Tibial nerve (tissue), 4 donors: ENCODE measurements at regions not wholly inside any gene's neighbourhood (a gene's known extent, or its start where the extent isn't known, plus 50 kb on each side); places are given as distances from the start of the nearest gene placed in this dataset.
A peak's percentile ranks its signal among the peaks of the same experiment; 100 is the strongest.

ENCODE experiments used
- DNase-seq, 2 donors: peaks; one replicate each; pipeline ENCODE4 v3.0.0-alpha.2; 2019; ENCODE audit warnings: low spot score in 2 of 2
- H3K27ac ChIP-seq, 4 donors: fragments of 200-600 bp; sonication (generic) in 3 of 4; one replicate each; pipeline ENCODE4 v1.5.1; 2017 to 2019; ENCODE audit warnings: mild to moderate bottlenecking in 1 of 4
- H3K27me3 ChIP-seq, 2 donors: fragments of 200-600 bp; sonication (generic) in 1 of 2; one replicate each; pipeline versions ENCODE4 v1.5.1 to v1.6.0; 2017 to 2019
- H3K36me3 ChIP-seq, 3 donors: fragments of 200-600 bp; sonication (generic); one replicate each; pipeline ENCODE4 v1.5.1; 2018 to 2019
- H3K4me1 ChIP-seq, 4 donors: fragments of 200-600 bp; sonication (generic) in 3 of 4; one replicate each; pipeline ENCODE4 v1.5.1; 2017 to 2019
- H3K4me3 ChIP-seq, 4 donors: fragments of 200-600 bp; sonication (generic) in 3 of 4; one replicate each; pipeline ENCODE4 v1.5.1; 2017 to 2019; ENCODE audit warnings: mild to moderate bottlenecking in 1 of 4, moderate library complexity in 1 of 4
- H3K9me3 ChIP-seq, 4 donors: fragments of 200-600 bp; sonication (generic) in 3 of 4; one replicate each; pipeline ENCODE4 v1.5.1; 2017 to 2019
- EP300 ChIP-seq, 2 donors: sonication (generic); formaldehyde crosslinking; IDR thresholded peaks; one replicate each; pipeline ENCODE4 v1.6.1; 2017; ENCODE audit warnings: antibody characterized with exemption in 2 of 2, mild to moderate bottlenecking in 1 of 2
- POLR2A ChIP-seq, 2 donors: fragments of 450-650 bp; IDR thresholded peaks; one replicate each; pipeline ENCODE4 v1.6.1; 2017; ENCODE audit warnings: antibody characterized with exemption in 2 of 2, mild to moderate bottlenecking in 2 of 2, moderate library complexity in 2 of 2
- WGBS, 2 donors: methylation state at CpG; one replicate each; pipeline ENCODE4 v1.1.5; 2018; 5-methylcytosine and 5-hydroxymethylcytosine counted together
- TF ChIP-seq, protein P1 (sequence below), 5 experiments: fragments of 200-600 bp in 3 of 5; fragments of 450-650 bp in 2 of 5; sonication (generic) in 3 of 5; IDR thresholded peaks; one replicate each; pipeline ENCODE4 v1.5.1; 2016 to 2019; ENCODE audit warnings: antibody characterized with exemption in 5 of 5, mild to moderate bottlenecking in 3 of 5, moderate library complexity in 2 of 5

DNA sequence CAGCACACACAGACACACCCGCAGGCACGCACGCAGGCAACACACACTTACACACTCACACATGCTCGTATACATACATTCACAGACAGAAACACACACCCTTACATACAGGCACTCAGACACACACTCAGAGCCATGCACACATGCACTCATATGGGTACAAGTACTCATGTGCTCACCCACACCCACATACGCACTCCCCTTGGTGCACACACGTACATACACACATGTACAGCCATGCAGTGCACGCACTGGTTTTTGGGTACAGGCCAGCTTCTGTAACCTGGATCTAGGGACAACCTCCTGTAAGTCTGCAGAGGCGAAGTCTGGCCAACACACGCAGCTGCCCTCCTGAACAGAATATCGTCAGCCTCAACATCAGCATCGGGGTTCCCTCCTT lies 221.3 kb upstream of the RTL1 start:
- Histone ChIP-seq H3K36me3 (no peaks in the 10 kb centered on the region), H3K27me3 (no peaks in the 10 kb centered on the region), H3K4me3 (no peak overlapping the region), H3K27ac (no peak overlapping the region), H3K4me1 (peaks cover 0 to 5% (median 0%) of the 10 kb centered on the region in 4 donors), H3K9me3 (no peaks in the 10 kb centered on the region)
- TF ChIP-seq EP300 (IDR thresholded peaks at IDR 0.05) = no peak
- no peak for TF ChIP-seq POLR2A (IDR thresholded peaks at IDR 0.05)
- TF ChIP-seq, protein P1, sequence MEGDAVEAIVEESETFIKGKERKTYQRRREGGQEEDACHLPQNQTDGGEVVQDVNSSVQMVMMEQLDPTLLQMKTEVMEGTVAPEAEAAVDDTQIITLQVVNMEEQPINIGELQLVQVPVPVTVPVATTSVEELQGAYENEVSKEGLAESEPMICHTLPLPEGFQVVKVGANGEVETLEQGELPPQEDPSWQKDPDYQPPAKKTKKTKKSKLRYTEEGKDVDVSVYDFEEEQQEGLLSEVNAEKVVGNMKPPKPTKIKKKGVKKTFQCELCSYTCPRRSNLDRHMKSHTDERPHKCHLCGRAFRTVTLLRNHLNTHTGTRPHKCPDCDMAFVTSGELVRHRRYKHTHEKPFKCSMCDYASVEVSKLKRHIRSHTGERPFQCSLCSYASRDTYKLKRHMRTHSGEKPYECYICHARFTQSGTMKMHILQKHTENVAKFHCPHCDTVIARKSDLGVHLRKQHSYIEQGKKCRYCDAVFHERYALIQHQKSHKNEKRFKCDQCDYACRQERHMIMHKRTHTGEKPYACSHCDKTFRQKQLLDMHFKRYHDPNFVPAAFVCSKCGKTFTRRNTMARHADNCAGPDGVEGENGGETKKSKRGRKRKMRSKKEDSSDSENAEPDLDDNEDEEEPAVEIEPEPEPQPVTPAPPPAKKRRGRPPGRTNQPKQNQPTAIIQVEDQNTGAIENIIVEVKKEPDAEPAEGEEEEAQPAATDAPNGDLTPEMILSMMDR (IDR thresholded peaks at IDR 0.05) = no peak
- WGBS, 2 donors = 90 to 93% methylated on average over 11 of the region's 11 CpGs
- peak in 1 of 2 donors; percentile 2 for DNase-seq

DNA sequence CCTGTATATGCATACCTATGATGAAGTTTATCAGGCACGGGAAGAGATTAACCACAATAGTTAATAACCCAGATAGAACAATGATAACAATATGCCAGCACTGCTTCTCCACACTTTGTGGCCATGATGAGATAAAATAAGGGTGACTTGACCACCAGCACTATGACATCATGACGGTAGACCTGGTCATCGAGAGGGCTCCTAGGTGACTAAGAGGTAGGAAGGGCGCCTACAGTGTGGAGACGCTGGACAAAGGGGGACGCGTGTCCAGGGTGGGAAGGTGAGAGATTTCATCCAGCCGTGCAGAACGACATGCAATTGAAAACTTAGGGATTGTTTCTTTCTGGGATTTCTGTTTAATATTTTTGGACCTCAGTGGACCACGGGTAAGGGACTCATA lies 221.8 kb upstream of the RTL1 start:
- WGBS, 2 donors = 93 to 95% methylated on average over 10 of the region's 10 CpGs
- Histone ChIP-seq H3K27me3 (no peaks in the 10 kb centered on the region), H3K36me3 (no peaks in the 10 kb centered on the region), H3K4me1 (peaks cover 0 to under 1% (median 0%) of the 10 kb centered on the region in 4 donors), H3K9me3 (no peaks in the 10 kb centered on the region), H3K4me3 (no peak overlapping the region), H3K27ac (no peak overlapping the region)
- TF ChIP-seq EP300 (IDR thresholded peaks at IDR 0.05) = no peak
- TF ChIP-seq, protein P1 (IDR thresholded peaks at IDR 0.05) = no peak
- TF ChIP-seq POLR2A (IDR thresholded peaks at IDR 0.05) = no peak
- peak in 1 of 2 donors; percentile 3 for DNase-seq

DNA sequence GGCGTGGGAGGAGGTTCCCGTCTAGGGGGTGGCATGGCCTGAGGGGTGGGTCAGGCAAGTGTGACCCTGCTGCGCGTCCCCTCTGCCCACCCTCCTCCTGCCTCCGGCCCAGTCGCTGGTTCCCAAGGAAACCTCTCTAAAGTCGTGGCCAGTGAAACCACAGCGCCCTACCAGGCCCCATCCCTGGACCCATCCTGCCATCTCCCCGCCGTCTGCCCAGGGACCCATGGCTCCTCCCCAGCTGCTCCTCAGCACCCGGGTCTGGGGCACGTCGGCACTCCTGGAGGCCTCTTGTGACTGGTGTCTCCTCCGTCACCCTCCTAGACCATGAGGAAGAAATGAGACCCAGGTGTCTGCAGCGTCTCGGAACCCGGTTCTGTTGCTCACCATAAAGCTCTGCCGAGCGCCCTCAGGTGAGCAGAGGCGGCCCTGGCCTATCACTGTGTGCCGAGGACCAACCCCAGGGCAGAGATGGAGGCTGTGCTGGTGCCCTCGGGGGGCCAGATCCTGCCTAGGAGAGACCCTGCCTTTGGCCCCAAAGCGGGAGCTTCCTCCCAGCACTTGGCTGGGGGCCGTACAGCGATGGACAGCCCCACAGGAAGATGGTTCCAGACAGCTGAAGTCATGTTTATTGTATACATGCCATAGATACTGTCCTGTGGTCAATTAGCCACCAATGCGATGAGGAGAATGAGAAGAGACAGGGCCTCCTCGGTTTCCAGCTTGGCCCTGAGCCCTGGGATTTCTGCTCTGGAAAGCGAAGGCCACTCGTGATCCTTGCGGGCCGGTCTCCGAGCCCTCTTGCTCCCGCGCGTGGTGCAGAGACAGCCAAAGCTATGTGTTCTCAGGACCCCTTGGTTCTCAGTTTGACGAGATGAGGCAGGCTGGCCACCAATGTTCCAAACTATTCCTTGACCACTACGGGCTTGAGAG lies 222.5 kb upstream of the RTL1 start:
- TF ChIP-seq, protein P1 (IDR thresholded peaks at IDR 0.05) = no peak
- TF ChIP-seq EP300 (IDR thresholded peaks at IDR 0.05) (no peak), POLR2A (IDR thresholded peaks at IDR 0.05) (no peak)
- Histone ChIP-seq H3K9me3 (no peaks in the 10 kb centered on the region), H3K36me3 (no peaks in the 10 kb centered on the region), H3K4me3 (no peak overlapping the region), H3K4me1 (no peaks in the 10 kb centered on the region), H3K27ac (no peak overlapping the region), H3K27me3 (no peaks in the 10 kb centered on the region)
- WGBS, 2 donors = 88 to 90% methylated on average over 27 to 37 of the region's 37 CpGs
- peak in 1 of 2 donors; percentile 2 for DNase-seq

DNA sequence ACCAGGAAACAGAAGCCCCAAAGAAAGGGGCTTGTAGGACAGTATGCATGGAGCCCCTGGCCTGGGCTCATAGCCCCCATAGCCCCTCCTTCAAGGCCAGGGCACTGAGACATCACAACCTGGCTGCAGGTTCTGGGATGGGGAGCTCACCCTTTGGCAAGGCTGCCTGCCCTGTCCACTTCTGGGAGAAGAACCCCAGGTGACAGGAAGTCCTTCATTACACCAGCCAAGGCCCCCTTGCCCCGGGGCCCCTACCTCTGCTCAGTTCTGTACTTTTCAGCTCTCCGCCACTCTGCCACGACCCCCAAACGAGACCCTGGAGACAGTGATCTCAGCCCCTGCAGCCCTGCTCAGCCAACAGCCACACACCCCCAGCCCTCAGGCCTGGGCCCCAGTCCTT lies 223.2 kb upstream of the RTL1 start:
- no peak overlapping the region for H3K27ac ChIP-seq
- no peaks in the 10 kb centered on the region for H3K4me1 ChIP-seq
- DNase-seq = no peak
- TF ChIP-seq EP300 (IDR thresholded peaks at IDR 0.05) (no peak), POLR2A (IDR thresholded peaks at IDR 0.05) (no peak)
- TF ChIP-seq, protein P1 (IDR thresholded peaks at IDR 0.05) = no peak
- no peak overlapping the region for H3K4me3 ChIP-seq
- H3K9me3 ChIP-seq = no peaks in the 10 kb centered on the region
- no peaks in the 10 kb centered on the region for H3K27me3 ChIP-seq
- WGBS, 2 donors = 63 to 76% methylated on average over 4 of the region's 4 CpGs
- no peaks in the 10 kb centered on the region for H3K36me3 ChIP-seq

DNA sequence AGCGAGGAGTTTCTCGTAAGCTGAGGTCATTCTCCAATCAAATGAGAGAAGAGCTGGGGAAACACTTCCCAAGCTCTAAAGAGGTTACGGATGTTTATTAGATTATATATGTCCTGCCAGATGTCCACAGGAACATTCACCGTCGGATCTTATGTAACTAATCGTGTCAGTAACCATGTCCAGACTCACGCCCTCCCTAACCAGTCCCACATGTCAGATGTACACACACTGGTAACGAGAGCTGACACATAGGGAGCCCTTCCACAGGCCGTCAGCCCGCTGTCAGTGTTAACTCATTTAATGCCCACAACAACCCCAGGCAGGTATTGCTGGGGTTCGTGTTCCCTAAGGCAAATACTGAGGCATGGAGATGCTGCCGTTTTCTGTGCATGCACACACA lies 223.7 kb upstream of the RTL1 start:
- Histone ChIP-seq H3K36me3 (no peaks in the 10 kb centered on the region), H3K4me3 (no peak overlapping the region), H3K4me1 (no peaks in the 10 kb centered on the region), H3K9me3 (no peaks in the 10 kb centered on the region), H3K27me3 (no peaks in the 10 kb centered on the region), H3K27ac (no peak overlapping the region)
- TF ChIP-seq, protein P1 (IDR thresholded peaks at IDR 0.05) = no peak
- TF ChIP-seq POLR2A (IDR thresholded peaks at IDR 0.05) (no peak), EP300 (IDR thresholded peaks at IDR 0.05) (no peak)
- peak in 1 of 2 donors; percentile 2 for DNase-seq
- 75 to 80% methylated on average over 12 of the region's 12 CpGs for WGBS, 2 donors
